HL-60/S4 treated with retinoic acid at 250 ng/mL for 4 days and 3 days (cell line): ENCODE measurements at regions not wholly inside any gene's neighbourhood (a gene's known extent, or its start where the extent isn't known, plus 50 kb on each side); places are given as distances from the start of the nearest gene placed in this dataset.

Experiments used
- in situ Hi-C: fragments of 300-500 bp; cut with MboI; formaldehyde crosslinking; loops from 2 replicates; pipeline ENCODE4 v1.7.0; 2022; ENCODE audit warnings: low sequenced_read_pairs

DNA sequence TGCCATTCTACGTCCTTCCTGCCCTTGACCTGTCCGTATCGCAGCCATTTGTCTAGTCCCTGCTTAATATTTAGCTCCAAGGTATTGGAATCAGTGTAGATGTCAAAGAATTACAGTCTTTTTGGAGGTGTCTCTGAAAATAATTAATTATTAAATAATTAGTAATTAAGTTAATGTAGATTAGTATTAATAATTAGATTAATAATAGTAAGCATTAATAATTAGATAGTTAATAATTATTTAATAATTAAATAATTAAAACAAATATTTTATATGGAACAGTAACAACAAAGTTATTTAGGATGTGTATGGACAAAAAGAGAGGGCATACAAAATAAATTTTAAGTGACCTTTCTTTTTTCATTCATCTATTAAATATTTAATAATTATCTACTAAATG, 639.6 kb downstream of the AACS start:
- in situ Hi-C loops, result no loop called here

DNA sequence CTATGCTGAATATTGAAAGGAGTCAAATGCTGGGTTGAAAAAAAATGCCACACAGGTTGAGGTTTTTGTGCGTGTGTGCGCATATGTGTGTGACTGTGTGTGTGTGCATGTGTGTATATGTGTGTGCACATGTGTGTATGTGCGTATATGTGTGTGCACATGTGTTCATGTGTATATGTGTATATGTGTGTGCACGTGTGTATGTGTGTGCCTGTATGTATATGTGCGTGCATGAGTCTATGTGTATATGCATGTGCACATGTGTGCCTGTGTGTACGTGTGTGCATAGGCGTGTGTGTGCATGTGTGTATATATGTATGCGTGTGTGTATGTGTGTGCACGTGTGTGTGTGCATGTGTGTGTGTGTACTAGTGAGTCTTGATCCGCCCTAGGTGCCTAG, 655.7 kb downstream of the AACS start:
- in situ Hi-C loops, result no loop called here

DNA sequence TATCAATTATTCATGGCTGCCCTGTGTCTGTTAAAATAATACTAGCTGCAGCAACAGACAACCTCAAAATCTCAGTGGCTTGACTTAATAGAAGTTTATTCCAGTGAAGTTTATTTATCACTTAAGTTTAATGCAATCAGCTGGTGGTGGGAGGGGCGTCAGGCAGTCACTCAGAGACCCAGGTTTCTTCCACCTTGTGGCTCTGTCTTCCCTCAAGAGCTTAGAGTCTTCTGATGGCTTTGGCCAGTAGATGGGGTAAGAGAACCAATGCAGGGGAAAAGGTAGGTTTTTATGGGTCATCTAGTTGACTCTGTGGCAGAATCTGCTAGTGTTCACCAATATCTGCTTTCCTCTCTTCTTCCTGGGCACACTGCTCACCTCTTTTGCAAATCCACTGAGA, 668.9 kb downstream of the AACS start:
- in situ Hi-C loops, result no loop called here

DNA sequence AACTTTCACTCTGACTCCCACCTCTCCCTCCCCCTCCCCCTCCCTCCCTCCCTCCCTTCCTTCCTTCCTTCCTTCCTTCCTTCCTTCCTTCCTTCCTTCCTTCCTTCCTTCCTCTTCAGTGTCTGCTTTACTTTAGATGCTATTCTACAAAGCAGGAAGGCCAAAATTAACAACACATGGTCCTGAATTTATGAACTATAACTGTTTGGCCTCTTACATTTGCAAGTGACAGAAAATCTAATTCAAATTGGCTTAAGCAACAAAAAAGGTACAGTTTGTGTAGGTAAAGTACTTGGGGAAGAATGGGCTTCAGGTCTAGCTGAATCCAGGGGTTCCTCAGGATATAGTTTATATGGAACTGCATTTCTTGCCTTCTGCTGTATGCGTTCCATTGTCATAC, 673.0 kb downstream of the AACS start:
- in situ Hi-C loops, result no loop called here

DNA sequence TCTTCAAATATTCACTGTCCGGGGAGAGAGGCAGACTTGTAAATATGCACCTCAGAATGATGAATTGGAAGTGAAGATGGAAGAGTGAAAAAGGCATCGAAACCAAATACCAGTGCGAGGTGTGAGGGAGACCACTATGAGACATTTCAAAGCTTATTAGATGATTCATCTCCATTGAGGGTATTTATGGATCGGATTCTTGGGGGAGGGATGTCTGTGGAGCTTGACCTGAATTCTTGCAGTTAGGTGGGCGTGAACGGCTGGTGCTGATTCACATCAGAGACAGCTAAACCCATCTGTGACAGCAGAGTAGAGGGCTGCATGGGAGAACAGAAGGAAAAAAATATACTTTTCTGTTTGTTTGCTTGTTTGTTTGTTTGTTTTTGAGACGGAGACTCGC, 677.2 kb downstream of the AACS start:
- in situ Hi-C loops, result no loop called here

DNA sequence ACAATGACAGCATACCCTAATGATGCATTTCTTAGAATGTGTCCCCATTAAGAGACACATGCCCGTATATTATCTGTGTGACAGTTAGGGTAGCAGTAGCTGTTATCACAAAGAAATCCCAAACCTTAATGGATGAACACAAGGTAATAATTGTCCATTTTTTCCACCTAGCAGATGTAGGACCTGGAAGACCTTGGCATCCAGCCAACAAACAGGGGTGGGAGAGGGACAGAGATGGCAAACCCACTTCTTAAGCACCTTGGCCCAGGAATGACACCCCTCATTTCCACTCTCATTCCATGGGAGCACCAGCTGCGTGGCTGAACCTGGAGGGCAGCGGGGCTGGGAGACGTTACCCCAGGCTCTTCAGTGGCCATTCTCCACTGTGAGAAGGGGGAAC, 679.0 kb downstream of the AACS start:
- in situ Hi-C loops, result no loop called here

DNA sequence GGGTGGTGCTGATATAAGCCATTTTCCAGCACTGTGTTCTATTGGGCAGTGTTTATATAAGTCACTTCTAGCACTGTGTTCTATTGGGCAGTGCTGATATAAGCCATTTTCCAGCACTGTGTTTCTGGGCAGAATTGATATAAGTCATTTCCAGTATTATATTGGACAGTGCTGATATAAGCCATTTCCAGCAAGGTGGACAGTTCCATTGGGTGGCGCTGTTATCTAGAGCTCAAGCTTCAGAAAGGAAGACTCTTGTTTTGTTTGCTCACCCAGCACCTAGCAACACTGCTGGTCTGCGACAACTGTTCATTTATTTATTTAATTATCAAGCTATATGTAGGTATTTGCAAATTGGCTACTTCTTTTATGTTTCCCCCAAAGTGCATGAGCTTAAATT, 690.3 kb downstream of the AACS start:
- in situ Hi-C loops, result no loop called here

DNA sequence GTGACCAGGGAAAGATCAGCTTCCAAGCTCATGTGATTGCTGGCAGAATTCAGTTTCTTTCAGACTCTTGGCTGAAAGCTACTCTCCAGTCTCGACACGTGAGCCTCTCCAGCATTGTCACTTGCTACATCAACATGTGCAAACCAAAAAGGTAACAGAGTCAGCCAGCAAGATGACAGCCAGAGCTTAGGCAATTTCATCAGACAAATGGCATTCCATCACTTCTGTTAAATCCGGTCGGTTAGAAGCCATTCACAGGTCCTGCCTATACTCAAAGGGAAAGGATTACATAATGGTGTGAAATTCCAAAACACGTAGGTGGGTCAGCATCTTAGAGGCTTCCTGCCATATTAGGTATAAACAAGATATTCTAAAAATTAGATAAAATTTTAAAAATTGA, 700.9 kb downstream of the AACS start:
- in situ Hi-C loops, result no loop called here

DNA sequence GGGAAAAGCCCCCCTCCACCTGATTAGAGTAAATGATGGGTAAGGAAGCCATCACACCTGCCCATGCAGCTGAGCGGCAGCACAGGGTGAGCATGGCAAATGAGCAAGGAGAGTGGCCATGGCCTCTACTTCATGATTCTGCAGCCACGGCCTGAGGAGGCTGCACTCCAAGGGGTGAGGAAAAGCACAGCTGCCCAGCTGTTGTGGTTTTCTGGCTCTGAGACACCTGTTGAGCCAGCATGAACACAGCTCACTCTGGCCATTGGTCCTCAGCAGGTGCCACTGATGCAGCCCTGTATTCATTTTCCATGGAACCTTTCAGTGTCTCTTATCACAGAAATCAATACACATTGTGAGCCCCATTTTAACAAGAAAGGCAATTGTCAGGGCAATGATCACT, 707.2 kb downstream of the AACS start:
- in situ Hi-C loops, result no loop called here

DNA sequence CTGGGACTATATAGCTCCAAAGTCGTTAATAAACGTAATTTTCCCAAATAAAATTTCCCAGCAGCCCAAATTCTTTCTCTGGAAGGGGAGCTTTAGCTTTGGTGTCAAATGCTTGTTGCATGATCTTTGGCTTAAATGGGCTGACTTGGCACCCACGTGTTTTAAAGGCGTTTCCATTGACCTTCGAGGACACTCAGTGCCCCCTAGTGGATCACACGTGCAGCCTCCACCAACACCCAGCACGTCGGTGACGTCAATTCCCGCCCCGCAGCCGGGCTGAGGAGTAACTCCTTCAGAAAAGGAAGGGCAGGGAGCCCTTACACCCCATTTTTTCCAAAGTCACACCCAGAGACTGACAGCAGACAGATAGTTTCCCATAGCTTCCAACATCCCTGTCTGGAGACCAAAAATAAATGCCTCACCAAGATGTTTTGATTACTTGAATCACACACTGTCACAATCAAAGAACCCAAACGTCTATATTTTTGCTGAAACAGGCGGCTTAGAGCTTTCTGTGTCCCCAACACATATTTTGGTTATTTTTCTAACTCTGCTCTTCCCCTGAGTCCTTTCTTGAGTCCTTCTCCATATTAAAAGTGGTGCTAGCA, 707.9 kb downstream of the AACS start:
- in situ Hi-C loops, result no loop called here

DNA sequence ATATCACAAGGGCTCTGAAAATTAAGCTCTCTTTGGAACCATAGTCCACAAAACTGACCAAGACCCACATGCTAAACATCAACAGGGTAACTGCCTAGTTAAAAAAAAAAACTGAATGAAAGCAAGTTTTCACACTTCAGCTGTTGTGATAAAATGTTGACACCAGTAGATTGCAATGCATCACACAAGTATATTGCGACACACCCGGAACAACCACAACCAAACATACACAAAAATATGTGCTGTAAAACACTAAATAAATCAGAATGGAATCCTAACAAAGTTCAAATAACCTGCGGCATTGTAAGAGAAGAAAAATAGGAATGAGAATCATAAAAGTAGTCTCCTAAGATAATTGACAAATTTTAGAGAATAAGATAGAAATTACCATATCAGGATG, 710.3 kb downstream of the AACS start:
- in situ Hi-C loops, result no loop called here

DNA sequence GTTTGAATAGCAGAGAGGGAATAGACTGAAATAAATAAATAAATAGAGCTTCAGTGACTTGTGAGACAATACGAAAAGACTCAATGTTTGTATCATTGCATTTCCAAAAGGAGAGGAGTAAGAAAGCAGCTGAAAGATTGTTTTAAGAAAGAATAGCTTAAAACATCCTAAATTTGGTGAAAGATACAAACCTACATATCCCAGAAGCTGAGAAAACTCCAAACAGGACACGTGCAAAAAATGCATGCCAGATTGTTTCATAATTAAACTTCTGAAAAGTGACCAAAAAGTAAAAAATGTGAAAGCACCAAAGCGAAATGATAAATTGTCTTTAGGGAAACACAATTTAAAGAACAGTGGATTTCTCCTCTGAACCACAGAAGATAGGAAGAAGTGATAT, 711.0 kb downstream of the AACS start:
- in situ Hi-C loops, result no loop called here

DNA sequence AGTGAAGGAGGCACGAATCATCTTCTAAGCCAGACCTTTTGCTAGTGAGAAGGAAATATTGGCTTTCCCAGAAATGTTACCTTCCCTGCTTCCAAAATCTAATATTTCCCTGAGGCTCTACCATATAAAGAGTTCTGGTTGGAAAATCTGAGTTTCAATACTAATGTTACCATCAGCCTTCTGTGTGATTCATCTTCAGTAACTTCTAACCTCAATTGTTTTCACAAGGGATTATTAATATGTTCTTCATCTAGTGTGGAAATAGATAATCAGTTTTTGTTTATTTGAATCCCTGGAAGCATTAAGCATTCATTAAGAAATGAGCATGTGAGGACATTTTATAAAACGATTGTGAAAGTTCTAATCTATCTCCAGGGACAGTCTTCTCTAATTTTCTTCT, 720.9 kb downstream of the AACS start:
- in situ Hi-C loops, result no loop called here

DNA sequence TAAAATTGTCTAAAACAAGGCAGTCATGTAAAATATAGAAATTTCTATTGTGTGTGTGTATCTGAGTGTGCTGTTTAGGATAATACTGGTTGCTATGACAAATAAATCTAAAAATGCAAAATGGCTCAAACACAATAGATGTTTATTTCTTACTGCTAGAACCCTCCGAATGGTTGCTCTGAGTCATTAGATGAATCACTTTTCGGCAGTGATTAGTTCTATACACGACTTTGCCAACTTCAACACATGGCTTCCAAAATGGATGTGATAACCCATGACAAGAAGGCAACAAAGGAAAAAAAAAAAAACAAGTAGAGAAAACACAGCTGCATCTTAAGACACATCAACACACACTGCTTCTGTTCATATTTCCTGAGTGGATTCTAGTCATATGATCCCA, 729.2 kb downstream of the AACS start:
- in situ Hi-C loops, result no loop called here

DNA sequence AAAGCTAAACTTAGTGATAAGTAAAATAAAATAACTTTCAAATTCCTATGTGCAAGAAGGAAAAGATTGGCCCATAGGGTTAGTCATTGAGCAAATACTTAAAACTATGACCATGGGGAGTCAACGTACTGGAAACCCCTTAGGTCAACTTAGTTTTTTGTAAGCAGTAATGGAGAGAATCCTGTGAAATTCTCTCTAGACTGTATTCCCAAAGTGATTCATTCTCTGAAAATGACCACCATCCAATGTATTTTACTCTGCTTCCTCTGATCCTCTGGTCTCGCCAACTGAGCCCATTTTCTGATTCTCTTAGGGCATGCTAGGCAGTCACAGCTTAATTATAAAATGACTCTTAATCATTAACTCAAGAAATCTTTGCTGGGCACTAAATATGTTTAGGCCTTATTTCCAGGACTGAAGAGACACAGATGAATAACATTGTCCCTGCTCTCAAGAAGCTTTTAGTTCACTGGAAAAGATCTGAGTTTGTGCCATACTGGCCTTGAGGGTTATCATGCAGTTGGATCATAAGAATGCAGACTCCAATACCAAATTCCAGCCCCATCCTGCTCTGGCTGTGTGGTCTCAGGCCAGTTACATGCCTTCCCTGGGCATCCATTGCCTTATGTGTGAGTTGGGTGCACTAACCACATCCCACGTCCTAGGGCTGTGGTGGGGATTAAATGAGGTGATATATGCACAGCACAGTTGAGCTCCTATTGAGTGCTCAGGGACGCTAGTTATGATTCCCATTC, 732.4 kb downstream of the AACS start:
- in situ Hi-C loops, result no loop called here

DNA sequence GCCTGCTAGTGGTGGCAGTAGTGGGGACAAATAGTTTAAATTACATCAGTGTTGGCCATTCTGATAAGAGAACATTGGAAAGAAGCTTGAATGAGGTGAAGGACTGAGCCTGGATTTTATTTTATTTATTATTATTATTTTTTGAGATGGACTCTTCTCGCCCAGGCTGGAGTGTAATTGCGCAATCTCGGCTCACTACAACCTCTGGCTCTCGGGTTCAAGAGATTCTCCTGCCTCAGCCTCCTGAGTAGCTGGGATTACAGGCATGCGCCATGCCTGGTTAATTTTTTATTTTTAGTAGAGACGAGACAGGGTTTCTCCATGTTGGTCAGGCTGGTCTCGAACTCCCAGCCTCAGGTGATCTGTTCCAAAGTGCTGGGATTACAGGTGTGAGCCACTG, 739.4 kb downstream of the AACS start:
- in situ Hi-C loops, result no loop called here

DNA sequence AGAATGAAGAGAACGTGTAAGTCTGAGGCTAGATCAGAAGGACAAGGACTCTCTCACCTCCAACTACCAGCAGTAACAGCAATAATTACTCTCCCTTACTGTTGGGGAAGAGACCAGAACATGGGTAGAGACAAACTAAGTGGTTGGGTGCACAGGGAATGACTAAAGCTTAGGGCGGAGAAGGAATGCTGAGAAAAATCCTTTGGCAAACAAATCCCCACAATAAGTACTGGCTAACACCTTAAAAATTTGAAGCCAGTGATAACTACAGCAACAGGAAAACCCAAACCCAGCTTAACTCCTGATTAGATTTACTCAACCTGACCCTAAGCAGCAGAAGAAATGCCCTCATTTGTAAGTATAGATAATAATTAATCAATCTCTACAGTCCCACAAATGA, 759.0 kb downstream of the AACS start:
- in situ Hi-C loops, result no loop called here

DNA sequence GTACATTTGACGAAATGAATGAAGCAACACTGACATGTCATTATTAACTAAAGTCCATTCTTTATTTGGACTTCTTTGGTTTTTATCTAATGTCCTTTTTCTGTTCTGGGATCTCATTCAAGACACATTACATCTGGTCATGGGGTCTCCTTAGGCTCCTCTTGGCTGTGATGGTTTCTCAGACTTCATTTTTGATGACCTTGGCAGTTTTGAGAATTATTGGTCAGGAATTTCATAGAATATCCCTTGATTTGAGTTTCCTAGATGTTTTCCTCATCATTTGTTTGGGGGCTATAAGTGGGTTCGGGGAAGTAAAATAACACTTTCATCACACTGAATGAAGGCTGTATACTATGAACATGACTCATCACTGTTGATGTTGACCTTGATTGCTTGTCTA, 770.6 kb downstream of the AACS start:
- in situ Hi-C loops, result no loop called here

DNA sequence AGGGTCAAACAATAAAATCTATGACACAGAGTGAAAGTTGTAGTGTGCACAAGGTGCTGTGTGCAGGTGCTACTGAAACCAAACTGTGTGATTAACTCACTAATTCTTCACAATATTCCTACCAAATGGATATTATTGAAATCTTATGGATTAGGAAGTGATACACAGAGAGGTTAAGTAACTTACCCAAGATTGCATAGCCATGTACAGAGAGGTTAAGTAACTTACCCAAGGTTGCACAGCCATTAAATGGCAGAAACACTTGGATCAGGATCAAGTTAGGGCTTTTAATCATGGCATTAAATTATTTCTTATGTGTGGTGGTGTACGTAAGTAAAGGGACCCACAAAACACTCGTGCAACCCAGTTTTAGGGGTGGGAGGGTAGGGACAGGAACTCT, 771.4 kb downstream of the AACS start:
- in situ Hi-C loops, result no loop called here

DNA sequence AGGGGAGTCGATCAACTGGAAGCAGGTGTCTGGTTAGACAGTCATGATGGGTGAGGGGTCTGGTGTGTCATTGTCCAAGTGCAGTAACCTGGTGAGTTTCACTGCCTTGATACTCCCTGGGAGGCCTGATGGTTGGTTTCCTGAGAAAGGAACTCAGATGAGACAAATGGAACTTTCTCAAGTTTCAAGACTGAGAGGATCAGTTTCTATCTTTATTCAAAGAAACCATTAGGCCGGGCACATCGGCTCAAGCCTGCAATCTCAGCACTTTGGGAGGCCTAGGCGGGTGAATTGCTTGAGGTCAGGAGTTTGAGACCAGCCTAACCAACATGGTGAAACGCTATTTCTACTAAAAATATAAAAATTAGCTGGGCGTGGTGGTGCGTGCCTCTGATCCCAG, 776.1 kb downstream of the AACS start:
- in situ Hi-C loops, result no loop called here

DNA sequence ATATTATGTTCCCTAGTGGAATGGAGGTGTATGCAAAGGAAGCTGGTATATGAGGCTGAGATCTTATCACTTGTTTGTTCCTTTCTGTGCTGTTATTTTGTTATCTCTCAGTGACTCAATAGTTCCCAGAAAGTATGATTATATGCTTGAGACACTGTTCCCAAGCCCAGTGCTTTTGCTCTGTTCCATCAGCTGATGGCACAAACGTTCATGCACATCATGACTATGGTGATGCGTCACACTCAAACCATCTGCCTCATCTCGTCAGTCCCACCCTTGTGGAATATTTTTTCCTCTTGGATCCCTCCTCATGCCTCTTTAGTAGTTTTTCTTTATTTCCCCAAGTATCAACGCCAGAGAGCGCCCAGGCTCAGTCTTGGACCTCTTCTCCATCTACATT, 786.9 kb downstream of the AACS start:
- in situ Hi-C loops, result no loop called here

DNA sequence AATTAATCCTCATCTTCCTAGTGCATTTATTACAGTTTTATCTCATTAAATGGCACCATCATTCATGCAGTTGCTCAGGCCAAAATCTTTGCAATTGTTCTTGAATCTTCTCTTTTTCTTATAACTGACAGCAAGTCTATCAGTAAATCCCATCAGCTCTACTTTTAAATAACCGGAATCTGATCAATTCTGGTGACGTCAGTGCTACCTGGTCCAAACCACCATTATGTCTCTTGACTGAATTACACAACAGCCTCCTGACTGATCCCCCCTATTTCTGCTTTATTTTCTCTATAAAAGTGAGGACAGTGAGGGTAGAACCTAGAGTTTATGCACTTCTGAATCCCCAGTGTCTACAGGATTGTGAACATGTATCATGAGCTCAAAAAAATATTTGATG, 787.4 kb downstream of the AACS start:
- in situ Hi-C loops, result no loop called here

DNA sequence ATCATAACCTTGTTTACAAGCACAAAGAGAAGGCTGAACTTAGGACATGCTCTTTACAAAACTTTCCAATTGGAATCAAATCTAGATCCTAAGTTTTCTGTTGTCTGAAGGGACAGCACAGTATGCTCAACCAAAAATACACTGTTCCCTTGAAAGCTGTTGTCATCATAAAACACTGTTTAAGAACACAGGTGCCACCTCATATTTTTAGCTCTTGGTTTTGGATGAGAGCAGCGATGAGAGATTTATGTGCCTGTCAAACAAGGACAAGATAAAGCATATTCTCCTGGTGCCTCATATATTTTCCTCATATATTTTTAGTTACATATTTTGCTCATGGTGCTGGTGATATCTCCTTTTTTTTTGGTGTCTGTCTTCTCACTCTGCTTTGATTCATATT, 788.4 kb downstream of the AACS start:
- in situ Hi-C loops, result no loop called here
